OCI-LY1 (cell line): ENCODE measurements at regions not wholly inside any gene's neighbourhood (a gene's known extent, or its start where the extent isn't known, plus 50 kb on each side); places are given as distances from the start of the nearest gene placed in this dataset.

Source experiments
- H2AFZ ChIP-seq: fragments of 200-600 bp; sonication (generic), shearing (Covaris generic); 2 replicates; pipeline ENCODE4 v1.6.0; 2014; ENCODE audit warnings: antibody characterized with exemption, mild to moderate bottlenecking, low read length
- H3F3A ChIP-seq: fragments of 200-600 bp; sonication (generic), shearing (Covaris generic); 2 replicates; pipeline ENCODE4 v1.6.0; 2014; ENCODE audit warnings: mild to moderate bottlenecking, antibody characterized with exemption, low read length, moderate library complexity; ENCODE audit not compliant: insufficient read depth
- H3K27ac ChIP-seq: fragments of 200-600 bp; sonication (generic); 2 replicates; pipeline ENCODE4 v1.5.1; 2014; ENCODE audit warnings: low read length, mixed run types, mild to moderate bottlenecking, low read depth; ENCODE audit not compliant: poor library complexity, severe bottlenecking
- H3K27me3 ChIP-seq: fragments of 200-600 bp; sonication (generic); 2 replicates; pipeline ENCODE4 v1.6.0; 2014; ENCODE audit warnings: antibody characterized with exemption, mild to moderate bottlenecking, low read length, moderate library complexity; ENCODE audit not compliant: insufficient read depth
- H3K36me3 ChIP-seq: fragments of 200-600 bp; sonication (generic); 2 replicates; pipeline ENCODE4 v1.6.1; 2014; ENCODE audit warnings: mild to moderate bottlenecking, antibody characterized with exemption, low read length, moderate library complexity, mixed read lengths; ENCODE audit not compliant: insufficient read depth
- H3K4me1 ChIP-seq: fragments of 200-600 bp; sonication (generic); 2 replicates; pipeline ENCODE4 v1.5.1; 2014; ENCODE audit warnings: mild to moderate bottlenecking, low read length, moderate library complexity; ENCODE audit not compliant: insufficient read depth, severe bottlenecking
- H3K4me2 ChIP-seq: fragments of 200-600 bp; sonication (generic), shearing (Covaris generic); 2 replicates; pipeline ENCODE4 v1.6.1; 2014; ENCODE audit warnings: low read length
- H3K4me3 ChIP-seq: fragments of 200-600 bp; sonication (generic); 2 replicates; pipeline ENCODE4 v1.5.1; 2014; ENCODE audit warnings: low read length, low read depth, mild to moderate bottlenecking, mixed read lengths; ENCODE audit not compliant: poor library complexity, severe bottlenecking
- H3K79me2 ChIP-seq: fragments of 200-600 bp; shearing (Covaris generic); 2 replicates; pipeline ENCODE4 v1.6.1; 2016; ENCODE audit warnings: mixed run types, low read length, mixed read lengths; ENCODE audit not compliant: insufficient read depth
- H3K9ac ChIP-seq: fragments of 200-600 bp; sonication (generic), shearing (Covaris generic); 2 replicates; pipeline ENCODE4 v1.6.1; 2014; ENCODE audit warnings: mild to moderate bottlenecking, low read length, mixed read lengths
- H3K9me2 ChIP-seq: fragments of 200-600 bp; sonication (generic), shearing (Covaris generic); 2 replicates; pipeline ENCODE4 v1.6.1; 2014; ENCODE audit warnings: low read depth, mild to moderate bottlenecking, low read length, mixed read lengths
- H3K9me3 ChIP-seq: fragments of 200-600 bp; shearing (Covaris generic); 2 replicates; pipeline ENCODE4 v1.6.1; 2014; ENCODE audit warnings: low read length, mixed read lengths
- H4K20me1 ChIP-seq: fragments of 200-600 bp; sonication (generic), shearing (Covaris generic); 2 replicates; pipeline ENCODE4 v1.6.0; 2016; ENCODE audit warnings: mild to moderate bottlenecking, low read length; ENCODE audit not compliant: insufficient read depth
- EZH2 ChIP-seq: fragments of 200-600 bp; sonication (generic), shearing (Covaris generic); IDR thresholded peaks from 2 replicates; pipeline ENCODE4 v1.8.0; 2017; ENCODE audit warnings: borderline replicate concordance, mixed run types, mild to moderate bottlenecking, antibody characterized with exemption, low read length, moderate library complexity, mixed read lengths
- TF ChIP-seq, protein P1 (sequence below): fragments of 200-600 bp; sonication (generic), shearing (Covaris generic); IDR thresholded peaks from 2 replicates; pipeline ENCODE4 v1.5.1; 2017; ENCODE audit warnings: mild to moderate bottlenecking, antibody characterized with exemption, low read length, moderate library complexity, mixed read lengths

DNA sequence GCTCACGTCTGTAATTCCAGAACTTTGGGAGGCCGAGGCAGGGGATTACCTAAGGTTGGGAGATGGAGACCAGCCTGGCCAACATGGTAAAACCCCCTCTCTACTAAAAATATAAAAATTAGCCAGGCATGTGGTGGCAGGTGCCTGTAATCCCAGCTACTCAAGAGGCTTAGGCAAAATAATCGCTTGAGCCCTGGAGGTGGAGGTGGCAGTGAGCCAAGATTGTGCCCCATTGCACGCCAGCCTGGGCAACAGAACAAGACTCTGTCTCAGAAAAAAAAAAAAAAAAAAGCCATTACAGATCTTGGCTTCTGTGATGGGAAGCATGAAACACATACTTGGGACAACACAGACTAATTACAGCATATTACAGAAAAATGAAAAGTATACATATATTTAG, 1404.5 kb upstream of the SPRY2 start:
- H2AFZ ChIP-seq = no peak overlapping the region
- H3K4me1 ChIP-seq = no peaks in the 10 kb centered on the region
- H4K20me1 ChIP-seq = no peaks in the 10 kb centered on the region
- H3K27ac ChIP-seq = no peak overlapping the region
- no peaks in the 10 kb centered on the region for H3F3A ChIP-seq
- no peak overlapping the region for H3K4me3 ChIP-seq
- H3K79me2 ChIP-seq = no peaks in the 10 kb centered on the region
- TF ChIP-seq, protein P1, sequence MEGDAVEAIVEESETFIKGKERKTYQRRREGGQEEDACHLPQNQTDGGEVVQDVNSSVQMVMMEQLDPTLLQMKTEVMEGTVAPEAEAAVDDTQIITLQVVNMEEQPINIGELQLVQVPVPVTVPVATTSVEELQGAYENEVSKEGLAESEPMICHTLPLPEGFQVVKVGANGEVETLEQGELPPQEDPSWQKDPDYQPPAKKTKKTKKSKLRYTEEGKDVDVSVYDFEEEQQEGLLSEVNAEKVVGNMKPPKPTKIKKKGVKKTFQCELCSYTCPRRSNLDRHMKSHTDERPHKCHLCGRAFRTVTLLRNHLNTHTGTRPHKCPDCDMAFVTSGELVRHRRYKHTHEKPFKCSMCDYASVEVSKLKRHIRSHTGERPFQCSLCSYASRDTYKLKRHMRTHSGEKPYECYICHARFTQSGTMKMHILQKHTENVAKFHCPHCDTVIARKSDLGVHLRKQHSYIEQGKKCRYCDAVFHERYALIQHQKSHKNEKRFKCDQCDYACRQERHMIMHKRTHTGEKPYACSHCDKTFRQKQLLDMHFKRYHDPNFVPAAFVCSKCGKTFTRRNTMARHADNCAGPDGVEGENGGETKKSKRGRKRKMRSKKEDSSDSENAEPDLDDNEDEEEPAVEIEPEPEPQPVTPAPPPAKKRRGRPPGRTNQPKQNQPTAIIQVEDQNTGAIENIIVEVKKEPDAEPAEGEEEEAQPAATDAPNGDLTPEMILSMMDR = no peak
- TF ChIP-seq EZH2 = no peak
- H3K9me2 ChIP-seq = no peaks in the 10 kb centered on the region; the same call in 1 of the 2 replicates
- no peaks in the 10 kb centered on the region for H3K27me3 ChIP-seq
- no peak overlapping the region for H3K4me2 ChIP-seq
- no peak overlapping the region for H3K9ac ChIP-seq
- no peaks in the 10 kb centered on the region for H3K36me3 ChIP-seq
- H3K9me3 ChIP-seq = no peaks in the 10 kb centered on the region

DNA sequence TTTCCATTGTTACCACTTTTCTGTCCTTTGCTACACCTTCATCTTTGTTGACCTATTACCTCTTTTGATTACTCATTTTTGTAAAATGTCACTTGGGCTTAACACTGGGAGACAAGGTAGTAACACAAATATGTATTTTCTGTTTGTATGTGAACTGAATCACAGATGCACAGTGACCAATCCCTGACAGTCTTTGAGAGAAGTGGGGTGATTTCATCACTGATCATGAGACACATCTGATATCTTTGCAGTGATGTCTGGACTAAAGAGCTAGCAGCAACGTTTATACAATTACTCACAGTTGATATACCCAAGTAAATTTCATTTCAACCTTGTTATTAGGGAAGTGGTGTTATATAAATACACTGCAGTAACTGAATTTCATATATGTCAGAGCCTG, 1397.4 kb upstream of the SPRY2 start:
- Histone ChIP-seq H3K27me3 (no peaks in the 10 kb centered on the region), H3K9ac (no peak overlapping the region), H3K4me3 (no peak overlapping the region), H4K20me1 (no peaks in the 10 kb centered on the region), H3K9me2 (no peaks in the 10 kb centered on the region), H3K27ac (no peak overlapping the region), H3F3A (no peaks in the 10 kb centered on the region), H3K9me3 (no peaks in the 10 kb centered on the region), H2AFZ (no peak overlapping the region), H3K79me2 (no peaks in the 10 kb centered on the region), H3K4me2 (no peak overlapping the region), H3K4me1 (no peaks in the 10 kb centered on the region), H3K36me3 (no peaks in the 10 kb centered on the region)
- TF ChIP-seq EZH2 = no peak
- TF ChIP-seq, protein P1 = no peak

DNA sequence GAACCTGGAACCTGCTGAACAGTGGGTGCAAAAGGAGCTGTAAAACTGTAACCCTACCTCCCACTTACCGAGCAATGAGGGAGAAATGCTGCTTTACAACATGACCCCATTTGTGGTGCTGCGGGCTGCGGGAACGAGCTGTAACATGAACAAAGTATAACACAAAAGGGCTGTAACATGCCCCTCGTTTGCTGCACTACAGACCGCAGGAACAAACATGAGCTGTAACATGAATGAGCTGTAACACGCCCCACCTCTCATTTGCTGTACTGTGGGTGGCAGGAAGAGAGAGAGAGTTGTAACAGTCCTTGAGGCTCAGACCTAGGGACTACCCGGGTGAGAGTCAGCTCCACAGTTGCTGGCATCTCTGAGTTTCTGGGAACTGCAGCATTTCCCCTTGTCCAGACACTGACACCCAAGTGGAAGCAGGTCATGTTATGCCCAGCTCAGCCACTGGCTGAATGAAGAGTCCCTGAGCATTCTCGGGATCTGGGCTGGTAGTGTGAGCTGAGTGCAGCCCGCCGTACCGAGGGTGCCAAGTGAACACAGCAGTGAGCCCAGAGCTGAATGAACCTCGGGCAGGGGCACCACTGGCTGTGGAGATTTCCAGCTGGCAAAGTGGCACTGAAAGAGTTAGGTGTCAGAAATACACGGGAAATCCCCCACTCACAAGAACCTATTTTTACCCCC, 1385.3 kb upstream of the SPRY2 start:
- no peak overlapping the region for H3K9ac ChIP-seq
- H3K79me2 ChIP-seq = no peaks in the 10 kb centered on the region
- H3K27ac ChIP-seq = no peak overlapping the region
- H3K9me2 ChIP-seq = no peaks in the 10 kb centered on the region
- H3K36me3 ChIP-seq = no peaks in the 10 kb centered on the region
- no peak overlapping the region for H2AFZ ChIP-seq
- no peak overlapping the region for H3K4me2 ChIP-seq
- no peaks in the 10 kb centered on the region for H3K4me1 ChIP-seq
- no peak for TF ChIP-seq EZH2
- H4K20me1 ChIP-seq = no peaks in the 10 kb centered on the region
- no peaks in the 10 kb centered on the region for H3K27me3 ChIP-seq
- H3F3A ChIP-seq = no peaks in the 10 kb centered on the region
- no peaks in the 10 kb centered on the region for H3K9me3 ChIP-seq
- H3K4me3 ChIP-seq = no peak overlapping the region

DNA sequence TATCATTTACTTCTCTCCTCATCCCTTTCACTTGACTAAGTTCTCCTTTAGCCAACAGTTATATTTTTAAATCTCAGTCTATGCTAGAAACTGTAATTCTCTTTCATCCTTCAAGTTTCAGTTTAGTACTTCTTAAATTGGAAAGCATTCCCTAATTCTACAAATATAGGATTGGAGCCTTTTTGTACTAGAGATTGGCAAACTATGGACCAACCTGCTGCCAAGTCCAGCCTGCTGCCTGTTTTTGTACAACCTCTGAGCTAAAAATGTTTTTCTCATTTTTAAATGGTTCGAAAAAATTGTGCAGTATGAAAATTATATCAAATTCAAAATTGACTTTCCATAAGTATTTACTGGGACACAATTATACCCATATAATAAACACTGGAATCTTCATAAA, 1381.5 kb upstream of the SPRY2 start:
- H3F3A ChIP-seq = no peaks in the 10 kb centered on the region
- H3K4me1 ChIP-seq = no peaks in the 10 kb centered on the region
- TF ChIP-seq, protein P1 = no peak
- TF ChIP-seq EZH2 = no peak
- no peak overlapping the region for H3K4me2 ChIP-seq
- H3K27me3 ChIP-seq = no peaks in the 10 kb centered on the region
- no peaks in the 10 kb centered on the region for H3K36me3 ChIP-seq
- no peaks in the 10 kb centered on the region for H3K9me3 ChIP-seq
- H3K9ac ChIP-seq = no peak overlapping the region
- H4K20me1 ChIP-seq = no peaks in the 10 kb centered on the region
- no peak overlapping the region for H3K4me3 ChIP-seq
- no peak overlapping the region for H2AFZ ChIP-seq
- H3K27ac ChIP-seq = no peak overlapping the region
- no peaks in the 10 kb centered on the region for H3K9me2 ChIP-seq
- H3K79me2 ChIP-seq = no peaks in the 10 kb centered on the region
